AG09319 (cell line): ENCODE measurements at regions not wholly inside any gene's neighbourhood (a gene's known extent, or its start where the extent isn't known, plus 50 kb on each side); places are given as distances from the start of the nearest gene placed in this dataset.

Experiments used
- DNase-seq: peaks from one replicate; pipeline ENCODE4 v3.0.0-alpha.2; 2010; ENCODE audit warnings: low read depth; ENCODE audit errors: extremely low read depth
- CTCF ChIP-seq: IDR thresholded peaks from 2 replicates; pipeline ENCODE4 v1.5.1; 2011; ENCODE audit warnings: low read depth, mild to moderate bottlenecking, inconsistent platforms, low read length, moderate library complexity

GRCh38 chr21:15333951-15334350, 269.2 kb upstream of the NRIP1 start:
- no peak for TF ChIP-seq CTCF
- DNase-seq = no peak

- DNase-seq = no peak
- TF ChIP-seq CTCF = no peak
Observed at GRCh38 chr21:15343066-15343465, 278.3 kb upstream of the NRIP1 start.

GRCh38 chr21:15352009-15352408, 287.2 kb upstream of the NRIP1 start:
- no peak for DNase-seq
- TF ChIP-seq CTCF = no peak

GRCh38 chr21:15353546-15353945, 288.7 kb upstream of the NRIP1 start:
- DNase-seq = no peak
- no peak for TF ChIP-seq CTCF

- no peak for DNase-seq
- no peak for TF ChIP-seq CTCF
Observed at GRCh38 chr21:15354516-15354915, 289.7 kb upstream of the NRIP1 start.

- no peak for DNase-seq
- no peak for TF ChIP-seq CTCF
Observed at GRCh38 chr21:15355066-15355465, 290.3 kb upstream of the NRIP1 start.

- no peak for TF ChIP-seq CTCF
- no peak for DNase-seq
Observed at GRCh38 chr21:15359251-15359650, 294.5 kb upstream of the NRIP1 start.
